Peyer's patch (tissue), 4 donors: ENCODE measurements at regions not wholly inside any gene's neighbourhood (a gene's known extent, or its start where the extent isn't known, plus 50 kb on each side); places are given as distances from the start of the nearest gene placed in this dataset.

Experiments used
- DNase-seq, 3 donors: peaks; one replicate each; pipeline ENCODE4 v3.0.0-alpha.2; 2017 to 2019
- H3K27ac ChIP-seq, 4 donors: fragments of 200-600 bp; sonication (generic); one replicate each; pipeline ENCODE4 v1.5.1; 2016 to 2019
- H3K27me3 ChIP-seq, 2 donors: fragments of 200-600 bp; sonication (generic); one replicate each; pipeline ENCODE4 v1.5.1; 2019
- H3K36me3 ChIP-seq, 3 donors: fragments of 200-600 bp; sonication (generic); one replicate each; pipeline ENCODE4 v1.5.1; 2016 to 2019
- H3K4me1 ChIP-seq, 4 donors: fragments of 200-600 bp; sonication (generic); one replicate each; pipeline ENCODE4 v1.5.1; 2016 to 2019
- H3K4me3 ChIP-seq, 4 donors: fragments of 200-600 bp; sonication (generic); 1 replicate in 3 of 4; 2 replicates in 1 of 4; pipeline ENCODE4 v1.5.1; 2016 to 2019; ENCODE audit warnings: mild to moderate bottlenecking in 1 of 4
- H3K9me3 ChIP-seq, 4 donors: fragments of 200-600 bp; sonication (generic); one replicate each; pipeline ENCODE4 v1.5.1; 2016 to 2019; ENCODE audit warnings: mild to moderate bottlenecking in 1 of 4
- CTCF ChIP-seq, 6 experiments: fragments of 450-650 bp in 4 of 6; fragments of 200-600 bp in 2 of 6; sonication (generic) in 1 of 6; IDR thresholded peaks; one replicate each; pipeline ENCODE4 v1.5.1; 2017 to 2019; ENCODE audit warnings: antibody characterized with exemption in 6 of 6, mild to moderate bottlenecking in 3 of 6, moderate library complexity in 1 of 6
- POLR2A ChIP-seq, 2 donors: fragments of 450-650 bp; IDR thresholded peaks; one replicate each; pipeline ENCODE4 v1.5.1; 2017; ENCODE audit warnings: antibody characterized with exemption in 2 of 2, mild to moderate bottlenecking in 2 of 2, moderate library complexity in 2 of 2

GRCh38 chr13:90281709-90282108, 1065.8 kb upstream of the MIR17HG start:
- H3K4me1 ChIP-seq = no peaks in the 10 kb centered on the region
- no peak overlapping the region for H3K27ac ChIP-seq
- H3K9me3 ChIP-seq = no peaks in the 10 kb centered on the region
- no peak overlapping the region for H3K4me3 ChIP-seq
- H3K36me3 ChIP-seq = no peaks in the 10 kb centered on the region
- H3K27me3 ChIP-seq = no peaks in the 10 kb centered on the region
- no peak for DNase-seq
- TF ChIP-seq CTCF (IDR thresholded peaks at IDR 0.05) (no peak), POLR2A (IDR thresholded peaks at IDR 0.05) (no peak)

GRCh38 chr13:90287521-90287920, 1060.0 kb upstream of the MIR17HG start:
- no peak overlapping the region for H3K4me3 ChIP-seq
- no peak overlapping the region for H3K27ac ChIP-seq
- TF ChIP-seq CTCF (IDR thresholded peaks at IDR 0.05) (no peak), POLR2A (IDR thresholded peaks at IDR 0.05) (no peak)
- no peaks in the 10 kb centered on the region for H3K27me3 ChIP-seq
- H3K4me1 ChIP-seq = no peaks in the 10 kb centered on the region
- H3K36me3 ChIP-seq = no peaks in the 10 kb centered on the region
- no peak for DNase-seq
- no peaks in the 10 kb centered on the region for H3K9me3 ChIP-seq

GRCh38 chr13:90293793-90294361, 1053.6 kb upstream of the MIR17HG start:
- DNase-seq = no peak
- no peaks in the 10 kb centered on the region for H3K9me3 ChIP-seq
- H3K4me1 ChIP-seq = no peaks in the 10 kb centered on the region
- H3K27me3 ChIP-seq = no peaks in the 10 kb centered on the region
- no peak overlapping the region for H3K4me3 ChIP-seq
- H3K36me3 ChIP-seq = no peaks in the 10 kb centered on the region
- no peak overlapping the region for H3K27ac ChIP-seq
- TF ChIP-seq POLR2A (IDR thresholded peaks at IDR 0.05) (no peak), CTCF (IDR thresholded peaks at IDR 0.05) (no peak)

- H3K4me3 ChIP-seq = no peak overlapping the region
- TF ChIP-seq CTCF (IDR thresholded peaks at IDR 0.05) = no peak
- no peak for TF ChIP-seq POLR2A (IDR thresholded peaks at IDR 0.05)
- no peaks in the 10 kb centered on the region for H3K36me3 ChIP-seq
- no peak for DNase-seq
- no peaks in the 10 kb centered on the region for H3K27me3 ChIP-seq
- no peaks in the 10 kb centered on the region for H3K4me1 ChIP-seq
- H3K9me3 ChIP-seq = no peaks in the 10 kb centered on the region
- H3K27ac ChIP-seq = no peak overlapping the region
Observed at GRCh38 chr13:90299238-90299637, 1048.2 kb upstream of the MIR17HG start.

GRCh38 chr13:90300015-90300414, 1047.5 kb upstream of the MIR17HG start:
- H3K9me3 ChIP-seq = no peaks in the 10 kb centered on the region
- no peaks in the 10 kb centered on the region for H3K27me3 ChIP-seq
- no peaks in the 10 kb centered on the region for H3K4me1 ChIP-seq
- TF ChIP-seq POLR2A (IDR thresholded peaks at IDR 0.05) (no peak), CTCF (IDR thresholded peaks at IDR 0.05) (no peak)
- no peak for DNase-seq
- H3K36me3 ChIP-seq = no peaks in the 10 kb centered on the region
- no peak overlapping the region for H3K27ac ChIP-seq
- H3K4me3 ChIP-seq = no peak overlapping the region

- DNase-seq = no peak
- Histone ChIP-seq H3K36me3 (no peaks in the 10 kb centered on the region), H3K9me3 (no peaks in the 10 kb centered on the region), H3K27me3 (no peaks in the 10 kb centered on the region), H3K4me1 (no peaks in the 10 kb centered on the region), H3K27ac (no peak overlapping the region), H3K4me3 (no peak overlapping the region)
- TF ChIP-seq POLR2A (IDR thresholded peaks at IDR 0.05) (no peak), CTCF (IDR thresholded peaks at IDR 0.05) (no peak)
Observed at GRCh38 chr13:90302107-90302506, 1045.4 kb upstream of the MIR17HG start.
